ENCODE measurements at regions not wholly inside any gene's neighbourhood (a gene's known extent, or its start where the extent isn't known, plus 50 kb on each side); places are given as distances from the start of the nearest gene placed in this dataset.

GRCh38 chr16:55176901-55177300 lies 147.1 kb upstream of the IRX6 start:
- Histone ChIP-seq H3K36me3 (no peaks in the 10 kb centered on the region), H3K27ac (no peak overlapping the region), H3K9ac (ENCODE audit: low read depth in 2 of 2, low read length in 2 of 2) (no peak overlapping the region), H3K4me3 (no peak overlapping the region), H3K27me3 (no peaks in the 10 kb centered on the region), H3K9me3 (no peaks in the 10 kb centered on the region), H3K4me1 (no peaks in the 10 kb centered on the region)
- no peak for DNase-seq
- no peak for TF ChIP-seq CTCF (IDR thresholded peaks at IDR 0.05)
- intact Hi-C loops (cut with DNase I): no loop called here

- no peaks in the 10 kb centered on the region for H3K36me3 ChIP-seq
- no peaks in the 10 kb centered on the region for H3K4me1 ChIP-seq
- H3K4me3 ChIP-seq: no peak overlapping the region
- DNase-seq: no peak
- no peak for TF ChIP-seq CTCF (IDR thresholded peaks at IDR 0.05)
- no peak overlapping the region for H3K9ac ChIP-seq (ENCODE audit: low read depth in 2 of 2, low read length in 2 of 2)
- no peak overlapping the region for H3K27ac ChIP-seq
- H3K9me3 ChIP-seq: no peaks in the 10 kb centered on the region
- intact Hi-C loops (cut with DNase I): no loop called here
- H3K27me3 ChIP-seq: no peaks in the 10 kb centered on the region
These were observed 144.6 kb upstream of the IRX6 start for GRCh38 chr16:55179411-55179810.

GRCh38 chr16:55179852-55180585 lies 144.0 kb upstream of the IRX6 start:
- no peak for TF ChIP-seq CTCF (IDR thresholded peaks at IDR 0.05)
- no peaks in the 10 kb centered on the region for H3K4me1 ChIP-seq
- H3K27ac ChIP-seq: no peak overlapping the region
- H3K9ac ChIP-seq (ENCODE audit: low read depth in 2 of 2, low read length in 2 of 2): no peak overlapping the region
- no peak for DNase-seq
- no peak overlapping the region for H3K4me3 ChIP-seq
- H3K27me3 ChIP-seq: no peaks in the 10 kb centered on the region
- H3K9me3 ChIP-seq: no peaks in the 10 kb centered on the region
- intact Hi-C loops (cut with DNase I): no loop called here
- no peaks in the 10 kb centered on the region for H3K36me3 ChIP-seq

GRCh38 chr16:55184052-55184451 lies 140.0 kb upstream of the IRX6 start:
- TF ChIP-seq CTCF (IDR thresholded peaks at IDR 0.05): no peak
- H3K4me3 ChIP-seq: no peak overlapping the region
- no peaks in the 10 kb centered on the region for H3K36me3 ChIP-seq
- intact Hi-C loops (cut with DNase I): no loop called here
- H3K4me1 ChIP-seq: no peaks in the 10 kb centered on the region
- no peak for DNase-seq
- no peaks in the 10 kb centered on the region for H3K27me3 ChIP-seq
- no peaks in the 10 kb centered on the region for H3K9me3 ChIP-seq
- no peak overlapping the region for H3K27ac ChIP-seq
- no peak overlapping the region for H3K9ac ChIP-seq (ENCODE audit: low read depth in 2 of 2, low read length in 2 of 2)

GRCh38 chr16:55184619-55185018 lies 139.4 kb upstream of the IRX6 start:
- H3K27me3 ChIP-seq: no peaks in the 10 kb centered on the region
- no peaks in the 10 kb centered on the region for H3K9me3 ChIP-seq
- no peaks in the 10 kb centered on the region for H3K4me1 ChIP-seq
- no peak for DNase-seq
- no peaks in the 10 kb centered on the region for H3K36me3 ChIP-seq
- no peak overlapping the region for H3K27ac ChIP-seq
- H3K9ac ChIP-seq (ENCODE audit: low read depth in 2 of 2, low read length in 2 of 2): no peak overlapping the region
- no peak for TF ChIP-seq CTCF (IDR thresholded peaks at IDR 0.05)
- intact Hi-C loops (cut with DNase I): no loop called here
- no peak overlapping the region for H3K4me3 ChIP-seq
